Esophagus muscularis mucosa (tissue), 4 donors: ENCODE measurements at regions not wholly inside any gene's neighbourhood (a gene's known extent, or its start where the extent isn't known, plus 50 kb on each side); places are given as distances from the start of the nearest gene placed in this dataset.

ENCODE experiments used
- DNase-seq: peaks from one replicate; pipeline ENCODE4 v3.0.0-alpha.2; 2017; ENCODE audit errors: extremely low spot score
- H3K27ac ChIP-seq, 4 donors: fragments of 200-600 bp; sonication (generic); replicated peaks in 1 of 4; 1 replicate in 3 of 4; 2 replicates in 1 of 4; pipeline ENCODE4 v1.5.1; 2016 to 2019; ENCODE audit warnings: mild to moderate bottlenecking in 1 of 4
- H3K27me3 ChIP-seq, 4 donors: fragments of 200-600 bp; sonication (generic); one replicate each; pipeline versions ENCODE4 v1.5.1 to v1.6.0; 2016 to 2019
- H3K36me3 ChIP-seq, 4 donors: fragments of 200-600 bp; sonication (generic); one replicate each; pipeline ENCODE4 v1.5.1; 2016 to 2019
- H3K4me1 ChIP-seq, 4 donors: fragments of 200-600 bp; sonication (generic); one replicate each; pipeline ENCODE4 v1.5.1; 2016 to 2019
- H3K4me3 ChIP-seq, 4 donors: fragments of 200-600 bp; sonication (generic); 1 replicate in 2 of 4; 2 replicates in 2 of 4; pipeline ENCODE4 v1.5.1; 2016 to 2019; ENCODE audit warnings: mild to moderate bottlenecking in 4 of 4, moderate library complexity in 1 of 4
- H3K9me3 ChIP-seq, 4 donors: fragments of 200-600 bp; sonication (generic); 1 replicate in 3 of 4; 2 replicates in 1 of 4; pipeline ENCODE4 v1.5.1; 2016 to 2019
- CTCF ChIP-seq, 3 experiments: fragments of 200-600 bp in 2 of 3; fragments of 450-650 bp in 1 of 3; sonication (generic) in 2 of 3; IDR thresholded peaks; one replicate each; pipeline ENCODE4 v1.5.1; 2017 to 2019; ENCODE audit warnings: antibody characterized with exemption in 3 of 3, mild to moderate bottlenecking in 2 of 3, moderate library complexity in 1 of 3
- EP300 ChIP-seq: sonication (generic); formaldehyde crosslinking; IDR thresholded peaks from one replicate; pipeline ENCODE4 v1.6.1; 2017; ENCODE audit warnings: antibody characterized with exemption
- POLR2A ChIP-seq: fragments of 450-650 bp; IDR thresholded peaks from one replicate; pipeline ENCODE4 v1.6.1; 2017; ENCODE audit warnings: antibody characterized with exemption, moderate library complexity, mild to moderate bottlenecking, low read depth
- POLR2AphosphoS5 ChIP-seq, 2 donors: sonication (generic); formaldehyde crosslinking; IDR thresholded peaks; one replicate each; pipeline ENCODE4 v1.6.1; 2017; ENCODE audit warnings: antibody characterized with exemption in 2 of 2
- WGBS: methylation state at CpG from one replicate; pipeline ENCODE4 v1.1.5; 2018; 5-methylcytosine and 5-hydroxymethylcytosine counted together
- intact Hi-C: fragments of 100-400 bp; cut with DNase I; formaldehyde crosslinking; loops from one replicate; pipeline ENCODE4 v1.15.1; 2023

GRCh38 chr20:60365064-60365666 lies 406.9 kb downstream of the CDH26 start:
- no peak overlapping the region for H3K4me3 ChIP-seq
- H3K9me3 ChIP-seq = peaks cover 0 to 8% (median 3%) of the 10 kb centered on the region in 4 donors
- DNase-seq = peak; percentile 5
- 63% methylated on average over 8 of the region's 8 CpGs for WGBS
- no peaks in the 10 kb centered on the region for H3K36me3 ChIP-seq
- H3K4me1 ChIP-seq = no peaks in the 10 kb centered on the region
- TF ChIP-seq CTCF (IDR thresholded peaks at IDR 0.05) = no peak
- no peak for TF ChIP-seq POLR2A
- TF ChIP-seq POLR2AphosphoS5 (IDR thresholded peaks at IDR 0.05) = no peak
- no peak for TF ChIP-seq EP300
- intact Hi-C loops = no loop called here
- H3K27me3 ChIP-seq = peaks cover 0 to 7% (median 0%) of the 10 kb centered on the region in 4 donors
- no peak overlapping the region for H3K27ac ChIP-seq

- H3K9me3 ChIP-seq = peaks cover 0 to 8% (median 3%) of the 10 kb centered on the region in 4 donors
- no peak for TF ChIP-seq EP300
- no peak for TF ChIP-seq CTCF (IDR thresholded peaks at IDR 0.05)
- no peak for TF ChIP-seq POLR2A
- TF ChIP-seq POLR2AphosphoS5 (IDR thresholded peaks at IDR 0.05) = no peak
- H3K4me1 ChIP-seq = no peaks in the 10 kb centered on the region
- H3K27ac ChIP-seq = no peak overlapping the region
- H3K27me3 ChIP-seq = peaks cover 0 to 7% (median 0%) of the 10 kb centered on the region in 4 donors
- peak; percentile 70 for DNase-seq
- intact Hi-C loops = no loop called here
- WGBS = 73% methylated on average over 7 of the region's 7 CpGs
- H3K36me3 ChIP-seq = no peaks in the 10 kb centered on the region
- H3K4me3 ChIP-seq = no peak overlapping the region
Observed at GRCh38 chr20:60365882-60366281, 407.7 kb downstream of the CDH26 start.

GRCh38 chr20:60371384-60371783 lies 413.2 kb downstream of the CDH26 start:
- Histone ChIP-seq H3K36me3 (no peaks in the 10 kb centered on the region), H3K4me1 (no peaks in the 10 kb centered on the region), H3K9me3 (peaks cover 0 to 8% (median 3%) of the 10 kb centered on the region in 4 donors), H3K27me3 (peaks cover 0 to 8% (median 0%) of the 10 kb centered on the region in 4 donors), H3K27ac (no peak overlapping the region), H3K4me3 (no peak overlapping the region)
- WGBS = 73% methylated on average over 6 of the region's 6 CpGs
- no peak for DNase-seq
- intact Hi-C loops = no loop called here
- no peak for TF ChIP-seq POLR2A
- TF ChIP-seq EP300 = no peak
- TF ChIP-seq CTCF (IDR thresholded peaks at IDR 0.05) = no peak
- no peak for TF ChIP-seq POLR2AphosphoS5 (IDR thresholded peaks at IDR 0.05)

- no peaks in the 10 kb centered on the region for H3K4me1 ChIP-seq
- WGBS = 73% methylated on average over 1 of the region's 1 CpG
- peaks cover 0 to 11% (median 0%) of the 10 kb centered on the region in 4 donors for H3K27me3 ChIP-seq
- peaks cover 0 to 8% (median 3%) of the 10 kb centered on the region in 4 donors for H3K9me3 ChIP-seq
- intact Hi-C loops = no loop called here
- TF ChIP-seq POLR2A = no peak
- no peak for TF ChIP-seq EP300
- no peak for TF ChIP-seq POLR2AphosphoS5 (IDR thresholded peaks at IDR 0.05)
- no peak for TF ChIP-seq CTCF (IDR thresholded peaks at IDR 0.05)
- H3K27ac ChIP-seq = no peak overlapping the region
- H3K36me3 ChIP-seq = no peaks in the 10 kb centered on the region
- no peak for DNase-seq
- no peak overlapping the region for H3K4me3 ChIP-seq
Observed at GRCh38 chr20:60372275-60372674, 414.1 kb downstream of the CDH26 start.

GRCh38 chr20:60372822-60373221 lies 414.6 kb downstream of the CDH26 start:
- no peak for DNase-seq
- no peak for TF ChIP-seq POLR2AphosphoS5 (IDR thresholded peaks at IDR 0.05)
- TF ChIP-seq CTCF (IDR thresholded peaks at IDR 0.05) = no peak
- H3K4me1 ChIP-seq = no peaks in the 10 kb centered on the region
- H3K9me3 ChIP-seq = peaks cover 0 to 8% (median 3%) of the 10 kb centered on the region in 4 donors
- intact Hi-C loops = no loop called here
- no peak overlapping the region for H3K27ac ChIP-seq
- no peaks in the 10 kb centered on the region for H3K36me3 ChIP-seq
- H3K27me3 ChIP-seq = peaks cover 0 to 14% (median 0%) of the 10 kb centered on the region in 4 donors
- H3K4me3 ChIP-seq = no peak overlapping the region
- WGBS = 65% methylated on average over 3 of the region's 4 CpGs
